AG09309 (cell line): ENCODE measurements at regions not wholly inside any gene's neighbourhood (a gene's known extent, or its start where the extent isn't known, plus 50 kb on each side); places are given as distances from the start of the nearest gene placed in this dataset.

Experiments used
- DNase-seq: peaks from one replicate; pipeline ENCODE4 v3.0.0-alpha.2; 2010; ENCODE audit warnings: low read depth
- H3K4me3 ChIP-seq: 2 replicates; pipeline ENCODE4 v1.5.1; 2011; ENCODE audit warnings: mild to moderate bottlenecking, low read depth, low read length, moderate library complexity; ENCODE audit not compliant: control insufficient read depth
- TF ChIP-seq, protein P1 (sequence below): IDR thresholded peaks from 2 replicates; pipeline ENCODE4 v1.5.1; 2011; ENCODE audit warnings: mild to moderate bottlenecking, low read depth, low read length, inconsistent platforms; ENCODE audit not compliant: insufficient read depth, control insufficient read depth; ENCODE audit errors: missing control alignments

DNA sequence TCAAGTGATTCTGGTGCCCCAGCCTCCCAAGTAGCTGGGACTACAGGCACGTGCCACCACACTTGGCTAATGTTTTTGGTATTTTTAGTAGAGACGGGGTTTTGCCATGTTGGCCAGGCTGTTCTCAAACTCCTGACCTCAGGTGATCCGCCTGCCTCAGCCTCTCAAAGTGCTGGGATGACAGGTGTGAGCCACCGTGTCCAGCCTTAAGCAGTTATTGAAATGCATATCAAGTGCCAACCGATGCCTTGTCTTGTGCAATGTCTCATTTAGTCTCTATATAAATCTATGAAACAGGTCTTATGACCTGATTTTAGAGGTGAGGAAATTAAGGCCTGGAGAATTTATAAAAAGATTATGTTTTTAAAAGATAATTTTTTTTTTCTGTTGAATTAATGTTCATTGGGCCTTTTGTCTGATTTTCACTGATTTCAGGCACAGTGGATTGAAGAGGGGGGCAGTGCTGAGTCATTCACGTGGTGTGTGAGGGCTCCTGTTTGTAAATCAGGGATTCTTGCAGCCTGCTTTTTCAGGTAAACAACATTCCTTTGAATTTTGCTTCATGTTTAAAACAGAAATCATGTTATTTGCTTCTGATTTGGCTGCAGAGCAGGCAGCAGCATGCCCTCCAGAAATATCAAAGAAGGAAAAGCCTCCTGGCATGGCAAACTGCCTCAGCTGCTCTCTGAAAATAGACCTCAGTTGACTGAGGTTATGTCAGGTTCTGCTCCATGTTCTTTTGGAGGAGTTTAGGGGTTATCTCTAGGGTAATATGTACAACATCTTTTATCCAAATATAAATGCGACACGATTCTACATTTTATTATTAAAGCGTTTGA lies 407.0 kb upstream of the RGMA start:
- no peak for DNase-seq
- no peak overlapping the region for H3K4me3 ChIP-seq
- TF ChIP-seq, protein P1, sequence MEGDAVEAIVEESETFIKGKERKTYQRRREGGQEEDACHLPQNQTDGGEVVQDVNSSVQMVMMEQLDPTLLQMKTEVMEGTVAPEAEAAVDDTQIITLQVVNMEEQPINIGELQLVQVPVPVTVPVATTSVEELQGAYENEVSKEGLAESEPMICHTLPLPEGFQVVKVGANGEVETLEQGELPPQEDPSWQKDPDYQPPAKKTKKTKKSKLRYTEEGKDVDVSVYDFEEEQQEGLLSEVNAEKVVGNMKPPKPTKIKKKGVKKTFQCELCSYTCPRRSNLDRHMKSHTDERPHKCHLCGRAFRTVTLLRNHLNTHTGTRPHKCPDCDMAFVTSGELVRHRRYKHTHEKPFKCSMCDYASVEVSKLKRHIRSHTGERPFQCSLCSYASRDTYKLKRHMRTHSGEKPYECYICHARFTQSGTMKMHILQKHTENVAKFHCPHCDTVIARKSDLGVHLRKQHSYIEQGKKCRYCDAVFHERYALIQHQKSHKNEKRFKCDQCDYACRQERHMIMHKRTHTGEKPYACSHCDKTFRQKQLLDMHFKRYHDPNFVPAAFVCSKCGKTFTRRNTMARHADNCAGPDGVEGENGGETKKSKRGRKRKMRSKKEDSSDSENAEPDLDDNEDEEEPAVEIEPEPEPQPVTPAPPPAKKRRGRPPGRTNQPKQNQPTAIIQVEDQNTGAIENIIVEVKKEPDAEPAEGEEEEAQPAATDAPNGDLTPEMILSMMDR = no peak

GRCh38 chr15:93493172-93493571 lies 404.2 kb upstream of the RGMA start:
- DNase-seq = no peak
- TF ChIP-seq, protein P1 = no peak
- no peak overlapping the region for H3K4me3 ChIP-seq

GRCh38 chr15:93491291-93491690 lies 402.3 kb upstream of the RGMA start:
- H3K4me3 ChIP-seq = no peak overlapping the region
- TF ChIP-seq, protein P1 = no peak
- no peak for DNase-seq

DNA sequence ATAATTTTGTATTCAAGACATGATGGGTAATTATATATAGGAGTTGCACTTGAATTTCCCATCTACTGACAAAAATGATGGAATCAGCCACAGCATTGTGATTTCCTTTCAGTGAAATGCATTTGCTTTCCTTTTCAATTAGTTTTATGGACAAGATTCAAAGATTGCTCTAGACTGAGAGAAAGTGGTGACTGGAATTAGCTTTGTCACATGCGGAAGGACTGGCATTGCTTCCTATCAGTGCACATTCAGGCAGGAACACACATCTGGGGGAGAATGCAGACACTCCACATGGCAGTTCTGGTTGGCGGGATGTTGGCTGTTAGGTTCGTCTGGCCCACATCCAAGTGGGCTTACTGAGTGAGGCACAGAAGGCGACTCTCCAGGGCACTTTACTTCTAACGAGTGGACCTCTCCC lies 399.3 kb upstream of the RGMA start:
- DNase-seq = no peak
- TF ChIP-seq, protein P1 = no peak
- H3K4me3 ChIP-seq = no peak overlapping the region

DNA sequence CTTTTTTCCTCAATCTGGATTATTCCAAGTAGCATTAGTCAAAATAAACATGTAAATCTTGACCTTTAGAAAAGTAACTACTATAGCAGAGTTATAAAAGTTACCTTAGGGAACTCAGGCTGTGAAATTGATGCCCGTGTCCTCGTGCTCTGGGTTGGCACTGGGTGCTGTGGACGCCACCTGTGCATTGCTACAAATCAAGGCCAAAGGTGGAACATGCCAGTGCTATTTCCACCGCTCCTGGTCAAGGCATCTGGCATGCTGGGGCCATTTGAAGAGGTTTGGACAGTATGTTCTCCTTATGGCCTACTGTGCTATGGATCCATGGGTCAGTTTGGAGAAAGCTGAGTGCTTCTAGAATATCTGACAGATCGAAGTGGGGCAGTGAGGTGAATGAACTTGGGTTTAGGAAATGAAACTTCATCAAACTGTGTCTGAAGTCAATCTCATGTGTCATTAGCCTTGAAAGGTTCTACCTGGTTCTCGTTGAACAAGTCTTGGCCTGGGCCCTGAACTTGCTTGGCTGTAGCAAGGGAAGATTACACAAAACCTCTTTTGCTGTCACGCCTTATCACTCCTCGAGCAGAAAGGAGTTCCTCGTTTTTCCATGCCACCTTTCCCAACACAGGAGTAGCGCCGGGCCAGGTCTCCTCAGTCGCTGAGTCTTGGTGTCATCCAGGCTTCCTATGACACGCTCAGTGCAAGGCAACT lies 397.6 kb upstream of the RGMA start:
- no peak for DNase-seq
- no peak overlapping the region for H3K4me3 ChIP-seq
- TF ChIP-seq, protein P1 = no peak

- TF ChIP-seq, protein P1 = no peak
- H3K4me3 ChIP-seq = no peak overlapping the region
- no peak for DNase-seq
Observed at GRCh38 chr15:93485438-93486327, 396.7 kb upstream of the RGMA start.
